ENCODE measurements at regions not wholly inside any gene's neighbourhood (a gene's known extent, or its start where the extent isn't known, plus 50 kb on each side); places are given as distances from the start of the nearest gene placed in this dataset.

- no peak overlapping the region for H3K4me3 ChIP-seq (replicated peaks in 1 of 2; ENCODE audit: low read depth in 2 of 2, low read length in 2 of 2)
- TF ChIP-seq, protein P1, sequence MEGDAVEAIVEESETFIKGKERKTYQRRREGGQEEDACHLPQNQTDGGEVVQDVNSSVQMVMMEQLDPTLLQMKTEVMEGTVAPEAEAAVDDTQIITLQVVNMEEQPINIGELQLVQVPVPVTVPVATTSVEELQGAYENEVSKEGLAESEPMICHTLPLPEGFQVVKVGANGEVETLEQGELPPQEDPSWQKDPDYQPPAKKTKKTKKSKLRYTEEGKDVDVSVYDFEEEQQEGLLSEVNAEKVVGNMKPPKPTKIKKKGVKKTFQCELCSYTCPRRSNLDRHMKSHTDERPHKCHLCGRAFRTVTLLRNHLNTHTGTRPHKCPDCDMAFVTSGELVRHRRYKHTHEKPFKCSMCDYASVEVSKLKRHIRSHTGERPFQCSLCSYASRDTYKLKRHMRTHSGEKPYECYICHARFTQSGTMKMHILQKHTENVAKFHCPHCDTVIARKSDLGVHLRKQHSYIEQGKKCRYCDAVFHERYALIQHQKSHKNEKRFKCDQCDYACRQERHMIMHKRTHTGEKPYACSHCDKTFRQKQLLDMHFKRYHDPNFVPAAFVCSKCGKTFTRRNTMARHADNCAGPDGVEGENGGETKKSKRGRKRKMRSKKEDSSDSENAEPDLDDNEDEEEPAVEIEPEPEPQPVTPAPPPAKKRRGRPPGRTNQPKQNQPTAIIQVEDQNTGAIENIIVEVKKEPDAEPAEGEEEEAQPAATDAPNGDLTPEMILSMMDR (IDR thresholded peaks at IDR 0.05; ENCODE audit: low read depth, low read length) = no peak
- no peak for DNase-seq (ENCODE audit: low read depth in 2 of 2)
Measured at GRCh38 chr11:106467501-106467900, 390.0 kb downstream of the AASDHPPT start.

GRCh38 chr11:106468086-106468485 is 390.6 kb downstream of the AASDHPPT start:
- TF ChIP-seq, protein P1 (IDR thresholded peaks at IDR 0.05; ENCODE audit: low read depth, low read length) = no peak
- no peak overlapping the region for H3K4me3 ChIP-seq (replicated peaks in 1 of 2; ENCODE audit: low read depth in 2 of 2, low read length in 2 of 2)
- DNase-seq (ENCODE audit: low read depth in 2 of 2) = peak; percentile 76 to 84

GRCh38 chr11:106468531-106468930 is 391.1 kb downstream of the AASDHPPT start:
- TF ChIP-seq, protein P1 (IDR thresholded peaks at IDR 0.05; ENCODE audit: low read depth, low read length) = no peak
- DNase-seq (ENCODE audit: low read depth in 2 of 2) = no peak
- no peak overlapping the region for H3K4me3 ChIP-seq (replicated peaks in 1 of 2; ENCODE audit: low read depth in 2 of 2, low read length in 2 of 2)

DNA sequence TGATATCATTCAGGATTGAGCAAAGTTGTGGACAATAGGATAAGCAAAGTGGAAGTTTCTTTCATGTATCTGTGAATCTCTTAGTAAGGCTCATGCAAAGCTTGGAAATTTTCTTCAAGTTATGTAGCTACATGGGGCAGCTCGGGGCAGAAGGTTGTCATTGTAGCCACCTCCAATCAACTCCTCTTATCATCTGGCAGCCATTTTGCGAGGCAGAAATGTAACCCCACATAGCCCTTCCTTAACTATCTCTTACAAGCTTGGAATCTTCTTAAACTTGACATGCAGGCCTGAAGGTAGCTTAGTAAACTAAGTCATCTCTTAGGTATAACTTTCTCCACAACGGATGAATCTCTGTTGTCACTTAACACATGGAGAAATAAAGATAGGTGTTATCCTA is 392.8 kb downstream of the AASDHPPT start:
- DNase-seq (ENCODE audit: low read depth in 2 of 2) = no peak
- TF ChIP-seq, protein P1 (IDR thresholded peaks at IDR 0.05; ENCODE audit: low read depth, low read length) = no peak
- no peak overlapping the region for H3K4me3 ChIP-seq (replicated peaks in 1 of 2; ENCODE audit: low read depth in 2 of 2, low read length in 2 of 2)

DNA sequence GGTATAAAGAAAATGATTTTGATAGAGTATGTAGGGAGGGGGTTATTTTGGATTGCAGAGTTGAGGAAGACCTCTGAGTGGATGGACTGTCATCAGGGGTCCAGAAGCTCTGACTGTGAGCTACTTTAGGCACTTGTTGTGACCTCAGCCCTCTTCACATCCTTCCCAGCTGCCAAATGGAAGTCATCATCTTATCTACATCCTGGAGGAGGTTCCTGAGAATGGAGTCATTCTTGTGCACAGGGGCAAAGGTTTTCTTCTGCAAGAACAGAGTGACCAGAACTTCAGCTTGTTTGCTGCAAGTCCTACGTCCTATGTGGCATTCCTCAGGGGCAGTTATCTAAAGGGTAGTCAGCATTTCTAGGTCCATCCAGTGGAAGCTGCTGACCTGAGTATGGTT is 393.8 kb downstream of the AASDHPPT start:
- TF ChIP-seq, protein P1 (IDR thresholded peaks at IDR 0.05; ENCODE audit: low read depth, low read length) = no peak
- peak; percentile 60 to 84 for DNase-seq (ENCODE audit: low read depth in 2 of 2)
- no peak overlapping the region for H3K4me3 ChIP-seq (replicated peaks in 1 of 2; ENCODE audit: low read depth in 2 of 2, low read length in 2 of 2)

DNA sequence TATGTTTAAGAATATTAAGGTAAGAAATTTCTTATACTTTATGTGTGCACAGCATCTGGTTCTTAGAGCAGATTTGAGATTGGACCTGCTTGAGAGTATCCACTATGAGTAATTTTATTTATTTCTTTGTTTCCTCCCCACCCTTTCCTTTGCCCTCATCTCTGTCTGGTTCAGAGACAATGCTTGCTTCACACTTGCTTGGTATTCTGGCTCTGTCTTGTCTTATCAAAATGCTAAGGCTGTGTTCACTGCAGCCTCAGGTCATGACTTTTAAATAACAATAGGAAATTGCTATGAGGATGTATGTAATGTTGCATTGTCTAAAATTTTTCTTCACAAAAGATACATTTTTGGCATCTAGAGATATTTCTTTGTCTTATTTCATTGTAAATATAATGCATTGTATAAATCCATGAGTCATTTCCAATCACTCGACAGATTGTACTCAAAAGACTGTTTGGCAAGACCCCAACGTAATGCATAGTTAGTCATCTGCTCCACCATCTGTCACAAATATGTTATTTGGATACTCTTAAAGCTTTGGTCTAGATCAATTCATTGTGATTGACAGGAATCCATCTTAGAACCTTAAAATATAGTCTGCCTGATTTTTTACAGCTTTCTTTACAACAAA is 395.7 kb downstream of the AASDHPPT start:
- DNase-seq (ENCODE audit: low read depth in 2 of 2) = peak; percentile 49 to 72
- no peak overlapping the region for H3K4me3 ChIP-seq (replicated peaks in 1 of 2; ENCODE audit: low read depth in 2 of 2, low read length in 2 of 2)
- TF ChIP-seq, protein P1 (IDR thresholded peaks at IDR 0.05; ENCODE audit: low read depth, low read length) = no peak

GRCh38 chr11:106474274-106474673 is 396.8 kb downstream of the AASDHPPT start:
- no peak for DNase-seq (ENCODE audit: low read depth in 2 of 2)
- no peak overlapping the region for H3K4me3 ChIP-seq (replicated peaks in 1 of 2; ENCODE audit: low read depth in 2 of 2, low read length in 2 of 2)
- TF ChIP-seq, protein P1 (IDR thresholded peaks at IDR 0.05; ENCODE audit: low read depth, low read length) = no peak
